ENCODE measurements at regions not wholly inside any gene's neighbourhood (a gene's known extent, or its start where the extent isn't known, plus 50 kb on each side); places are given as distances from the start of the nearest gene placed in this dataset.
A peak's percentile ranks its signal among the peaks of the same experiment; 100 is the strongest.

GRCh38 chr3:147956615-147957014 lies 547.5 kb downstream of the ZIC1 start:
- Mint-ChIP-seq H3K27ac (ENCODE audit: unreplicated experiment) (no peak overlapping the region), H3K36me3 (ENCODE audit: low read depth) (peaks cover 14% of the 10 kb centered on the region), H3K4me1 (peaks cover 10% of the 10 kb centered on the region), H3K27me3 (ENCODE audit: low read depth) (no peaks in the 10 kb centered on the region), H3K9me3 (peaks cover 7% of the 10 kb centered on the region), H3K4me3 (no peak overlapping the region)
- TF ChIP-seq CTCF (conservative IDR thresholded peaks at IDR 0.05), result no peak
- no peak for DNase-seq (ENCODE audit: low read depth, low spot score)

- Mint-ChIP-seq H3K4me1 (peaks cover 25% of the 10 kb centered on the region), H3K9me3 (peaks cover 7% of the 10 kb centered on the region), H3K36me3 (ENCODE audit: low read depth) (peaks cover 11% of the 10 kb centered on the region), H3K27ac (ENCODE audit: unreplicated experiment) (no peak overlapping the region), H3K4me3 (no peak overlapping the region), H3K27me3 (ENCODE audit: low read depth) (no peaks in the 10 kb centered on the region)
- DNase-seq (ENCODE audit: low read depth, low spot score), result no peak
- TF ChIP-seq CTCF (conservative IDR thresholded peaks at IDR 0.05), result no peak
These were observed 549.6 kb downstream of the ZIC1 start for GRCh38 chr3:147958754-147959153.

GRCh38 chr3:147960786-147961185 lies 551.6 kb downstream of the ZIC1 start:
- Mint-ChIP-seq H3K4me1 (peaks cover 27% of the 10 kb centered on the region), H3K4me3 (no peak overlapping the region), H3K27ac (ENCODE audit: unreplicated experiment) (no peak overlapping the region), H3K36me3 (ENCODE audit: low read depth) (peaks cover 5% of the 10 kb centered on the region), H3K27me3 (ENCODE audit: low read depth) (no peaks in the 10 kb centered on the region), H3K9me3 (peaks cover 7% of the 10 kb centered on the region)
- no peak for TF ChIP-seq CTCF (conservative IDR thresholded peaks at IDR 0.05)
- DNase-seq (ENCODE audit: low read depth, low spot score), result no peak

- no peak for DNase-seq (ENCODE audit: low read depth, low spot score)
- TF ChIP-seq CTCF (conservative IDR thresholded peaks at IDR 0.05), result no peak
- H3K36me3 Mint-ChIP-seq (ENCODE audit: low read depth), result no peaks in the 10 kb centered on the region
- H3K27ac Mint-ChIP-seq (ENCODE audit: unreplicated experiment), result peak overlapping the region; percentile 22
- H3K4me3 Mint-ChIP-seq, result no peak overlapping the region
- H3K27me3 Mint-ChIP-seq (ENCODE audit: low read depth), result no peaks in the 10 kb centered on the region
- H3K9me3 Mint-ChIP-seq, result peaks cover 3% of the 10 kb centered on the region
- peaks cover 27% of the 10 kb centered on the region for H3K4me1 Mint-ChIP-seq
These were observed 553.4 kb downstream of the ZIC1 start for GRCh38 chr3:147962408-147963164.

- H3K9me3 Mint-ChIP-seq, result no peaks in the 10 kb centered on the region
- no peaks in the 10 kb centered on the region for H3K27me3 Mint-ChIP-seq (ENCODE audit: low read depth)
- peaks cover 27% of the 10 kb centered on the region for H3K4me1 Mint-ChIP-seq
- no peak for DNase-seq (ENCODE audit: low read depth, low spot score)
- H3K4me3 Mint-ChIP-seq, result no peak overlapping the region
- H3K36me3 Mint-ChIP-seq (ENCODE audit: low read depth), result no peaks in the 10 kb centered on the region
- no peak for TF ChIP-seq CTCF (conservative IDR thresholded peaks at IDR 0.05)
- H3K27ac Mint-ChIP-seq (ENCODE audit: unreplicated experiment), result no peak overlapping the region
These were observed 554.5 kb downstream of the ZIC1 start for GRCh38 chr3:147963711-147964110.

Data from neural crest cell (in vitro differentiated cells).